ENCODE measurements at regions not wholly inside any gene's neighbourhood (a gene's known extent, or its start where the extent isn't known, plus 50 kb on each side); places are given as distances from the start of the nearest gene placed in this dataset.
"Not testable (repeated sequence)": the region's sequence is repeated elsewhere in the genome, so short reads cannot be mapped to it uniquely, and the experiment has no call there.

- DNase-seq: no peak
Measured at GRCh38 chr4:24195991-24196736, 306.3 kb upstream of the PPARGC1A start.

- no peak for DNase-seq
Measured at GRCh38 chr4:24192018-24192641, 302.3 kb upstream of the PPARGC1A start.

GRCh38 chr4:24190761-24191695, 301.2 kb upstream of the PPARGC1A start:
- no peak for DNase-seq

GRCh38 chr4:24188459-24188858, 298.6 kb upstream of the PPARGC1A start:
- DNase-seq: no peak

- DNase-seq: no peak
Measured at GRCh38 chr4:24186466-24186865, 296.6 kb upstream of the PPARGC1A start.

GRCh38 chr4:24181005-24181404, 291.2 kb upstream of the PPARGC1A start:
- DNase-seq: no peak

GRCh38 chr4:24180586-24180985, 290.7 kb upstream of the PPARGC1A start:
- no peak for DNase-seq

GRCh38 chr4:24179201-24179840, 289.5 kb upstream of the PPARGC1A start:
- DNase-seq: no peak

GRCh38 chr4:24177443-24177842, 287.6 kb upstream of the PPARGC1A start:
- DNase-seq: not testable (repeated sequence)

GRCh38 chr4:24175707-24176106, 285.9 kb upstream of the PPARGC1A start:
- no peak for DNase-seq

GRCh38 chr4:24174602-24175001, 284.8 kb upstream of the PPARGC1A start:
- DNase-seq: no peak

- DNase-seq: peak; percentile 11
Measured at GRCh38 chr4:24172406-24172805, 282.6 kb upstream of the PPARGC1A start.

GRCh38 chr4:24169956-24170355, 280.1 kb upstream of the PPARGC1A start:
- peak; percentile 90 for DNase-seq

GRCh38 chr4:24168658-24169057, 278.8 kb upstream of the PPARGC1A start:
- no peak for DNase-seq

- no peak for DNase-seq
Measured at GRCh38 chr4:24166501-24166900, 276.7 kb upstream of the PPARGC1A start.

- DNase-seq: no peak
Measured at GRCh38 chr4:24164797-24165196, 274.9 kb upstream of the PPARGC1A start.

- DNase-seq: no peak
Measured at GRCh38 chr4:24164054-24164693, 274.3 kb upstream of the PPARGC1A start.

- no peak for DNase-seq
Measured at GRCh38 chr4:24163314-24163713, 273.5 kb upstream of the PPARGC1A start.

GRCh38 chr4:24160358-24160757, 270.5 kb upstream of the PPARGC1A start:
- DNase-seq: no peak

- no peak for DNase-seq
Measured at GRCh38 chr4:24158031-24158430, 268.2 kb upstream of the PPARGC1A start.

GRCh38 chr4:24150034-24150433, 260.2 kb upstream of the PPARGC1A start:
- no peak for DNase-seq

- no peak for DNase-seq
Measured at GRCh38 chr4:24146127-24146526, 256.3 kb upstream of the PPARGC1A start.

GRCh38 chr4:24145591-24145990, 255.7 kb upstream of the PPARGC1A start:
- DNase-seq: no peak
